ENCODE measurements at regions not wholly inside any gene's neighbourhood (a gene's known extent, or its start where the extent isn't known, plus 50 kb on each side); places are given as distances from the start of the nearest gene placed in this dataset.

- TF ChIP-seq CTCF (IDR thresholded peaks at IDR 0.05; ENCODE audit: insufficient read depth, low read depth, low read length) (no peak), EZH2 (IDR thresholded peaks at IDR 0.05; ENCODE audit: insufficient read depth, low read length) (no peak)
Measured at GRCh38 chr14:71483154-71483553, 449.1 kb upstream of the RGS6 start.
